Ectodermal cell (in vitro differentiated cells): ENCODE measurements at regions not wholly inside any gene's neighbourhood (a gene's known extent, or its start where the extent isn't known, plus 50 kb on each side); places are given as distances from the start of the nearest gene placed in this dataset.

ENCODE experiments used
- H3K27ac ChIP-seq: 2 replicates; pipeline ENCODE4 v1.7.0; 2013; ENCODE audit warnings: mild to moderate bottlenecking, low read depth, low read length; ENCODE audit not compliant: insufficient read depth, poor library complexity, severe bottlenecking
- H3K27me3 ChIP-seq: 2 replicates; pipeline ENCODE4 v1.7.0; 2013; ENCODE audit warnings: mild to moderate bottlenecking, low read length; ENCODE audit not compliant: insufficient read depth, control insufficient read depth, poor library complexity, severe bottlenecking
- H3K36me3 ChIP-seq: one replicate; pipeline ENCODE4 v1.7.0; 2013; ENCODE audit warnings: low read length; ENCODE audit not compliant: control insufficient read depth, insufficient read depth
- H3K4me1 ChIP-seq: one replicate; pipeline ENCODE4 v1.7.0; 2013; ENCODE audit warnings: low read length; ENCODE audit not compliant: control insufficient read depth, insufficient read depth
- H3K4me3 ChIP-seq: 2 replicates; pipeline ENCODE4 v1.7.0; 2013; ENCODE audit warnings: low read depth, low read length, control low read depth; ENCODE audit not compliant: insufficient read depth
- H3K9me3 ChIP-seq: 2 replicates; pipeline ENCODE4 v1.7.0; 2013; ENCODE audit warnings: mild to moderate bottlenecking, low read length, moderate library complexity; ENCODE audit not compliant: control insufficient read depth
- WGBS, 2 experiments: methylation state at CpG; one replicate each; pipeline ENCODE4 v1.1.7; 2013; ENCODE audit warnings: missing lambda C conversion rate in 2 of 2; 5-methylcytosine and 5-hydroxymethylcytosine counted together

DNA sequence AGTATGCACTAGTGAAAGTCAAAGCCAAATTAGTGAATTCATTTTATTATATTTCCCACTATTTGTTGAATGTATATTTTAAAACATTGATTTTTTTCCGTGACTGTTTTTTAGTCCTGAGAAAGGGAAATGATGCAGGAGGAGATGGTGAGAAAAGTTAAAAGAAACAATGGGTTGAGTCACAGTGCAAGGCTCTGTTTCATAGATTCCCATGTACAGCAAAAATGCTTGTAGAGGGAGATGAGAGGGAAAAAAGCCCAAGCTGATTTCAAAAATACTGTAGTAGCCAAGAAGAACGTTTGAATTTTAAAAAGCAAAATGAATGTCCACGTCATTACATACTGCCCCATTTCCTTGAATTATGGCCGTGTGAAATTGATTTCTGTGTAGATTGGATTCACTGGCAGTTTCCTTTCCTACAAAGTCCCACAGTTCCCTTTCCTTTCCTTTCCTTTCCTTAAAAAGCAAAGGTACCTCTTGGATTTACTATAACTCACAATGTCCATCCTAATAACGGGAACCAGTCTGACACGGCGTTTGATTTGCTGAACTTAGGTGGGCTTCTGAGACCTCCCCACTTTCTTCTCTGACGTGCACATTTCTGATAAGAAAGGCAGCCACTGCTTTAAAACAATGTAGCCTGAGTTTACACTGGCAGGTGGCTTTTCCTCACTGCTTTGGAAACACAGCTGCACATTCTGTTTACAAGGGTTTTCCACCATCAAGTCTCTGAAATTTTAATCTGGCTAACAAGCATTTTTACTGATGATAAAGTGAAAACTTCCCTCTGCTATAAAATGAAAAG is 63.7 kb downstream of the SPCS3 start:
- 91 to 94% methylated on average over 8 of the region's 8 CpGs for WGBS, 2 experiments
- no peaks in the 10 kb centered on the region for H3K4me1 ChIP-seq
- no peaks in the 10 kb centered on the region for H3K36me3 ChIP-seq
- no peak overlapping the region for H3K4me3 ChIP-seq
- no peak overlapping the region for H3K27ac ChIP-seq
- no peaks in the 10 kb centered on the region for H3K9me3 ChIP-seq
- H3K27me3 ChIP-seq = no peaks in the 10 kb centered on the region

DNA sequence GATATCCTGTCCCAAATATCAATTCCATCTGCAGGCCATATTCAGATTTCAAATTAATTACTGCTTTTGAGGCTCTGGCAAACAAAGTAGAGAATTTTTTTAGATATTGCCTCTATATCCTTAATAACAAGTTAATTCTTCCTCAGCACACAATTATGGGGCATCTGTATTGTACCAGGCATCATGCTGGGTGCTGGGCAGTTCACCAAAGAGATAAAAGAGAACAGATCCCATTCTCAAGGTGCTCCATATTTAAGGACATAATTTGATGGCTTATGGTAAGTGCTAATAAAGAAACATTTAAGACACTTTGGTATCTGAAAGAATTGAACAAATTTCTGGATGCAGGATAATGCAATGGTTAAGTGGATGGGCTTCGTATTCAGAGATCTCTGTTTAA is 65.8 kb downstream of the SPCS3 start:
- Histone ChIP-seq H3K27ac (no peak overlapping the region), H3K4me3 (no peak overlapping the region)
- no CpG with 5 or more reads among the region's 1 CpG for WGBS, 2 experiments

DNA sequence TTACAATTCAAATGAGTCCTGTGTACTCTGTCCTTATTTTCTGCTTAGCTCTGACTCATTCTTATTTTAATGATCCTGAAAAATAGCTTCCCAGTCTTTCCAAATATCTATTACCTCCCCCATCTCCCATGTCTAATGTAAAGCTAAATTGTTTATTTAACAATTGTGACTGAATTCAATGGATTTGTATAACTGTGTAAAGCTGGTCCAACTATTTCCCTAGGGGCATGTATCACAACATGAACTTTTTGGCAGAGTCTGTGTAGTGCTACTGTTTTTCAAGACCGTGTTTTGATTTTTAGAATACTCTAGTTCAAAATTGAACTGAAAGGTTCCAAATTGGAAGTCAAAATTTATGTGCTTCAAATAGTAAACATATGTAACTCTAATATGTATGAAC is 67.8 kb downstream of the SPCS3 start:
- WGBS, 2 experiments = 89 to 100% methylated on average over 1 of the region's 1 CpG
- no peak overlapping the region for H3K4me3 ChIP-seq

More for the DNA sequence above, 65.8 kb downstream of the SPCS3 start:
- no peaks in the 10 kb centered on the region for H3K4me1 ChIP-seq
- no peaks in the 10 kb centered on the region for H3K27me3 ChIP-seq
- H3K36me3 ChIP-seq = no peaks in the 10 kb centered on the region
- H3K9me3 ChIP-seq = no peaks in the 10 kb centered on the region

DNA sequence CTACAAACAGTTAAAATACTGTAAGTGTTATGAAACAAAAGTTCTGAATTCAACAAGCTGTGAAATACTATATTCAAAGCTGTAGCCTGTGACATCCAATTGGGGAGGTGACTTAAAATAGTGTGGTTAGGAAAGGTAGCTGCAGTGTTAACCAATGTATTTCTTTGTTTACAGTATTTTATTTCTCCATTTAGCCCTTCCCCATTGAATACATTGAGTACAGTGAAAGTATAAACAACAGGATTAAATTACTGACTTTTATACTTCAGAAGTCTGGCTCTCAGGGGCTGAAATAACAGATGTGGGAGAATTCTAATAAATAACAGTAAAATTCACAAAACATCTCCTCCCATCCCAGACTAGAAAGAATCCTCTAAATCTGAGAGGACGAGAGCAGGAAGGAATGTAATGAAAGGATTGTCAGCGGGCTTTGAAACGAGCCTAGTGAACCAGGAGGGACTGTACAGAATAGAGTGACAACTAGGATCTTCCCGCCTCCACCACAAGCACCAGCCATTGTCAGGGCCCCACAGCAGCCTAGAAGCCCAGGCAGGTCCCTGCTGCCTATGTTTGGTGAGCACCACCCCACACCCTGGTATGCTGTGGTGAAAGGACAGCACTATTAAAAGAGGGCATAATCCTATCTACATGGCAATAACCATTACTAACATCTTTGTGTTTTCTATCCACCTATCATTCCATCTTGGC is 73.7 kb downstream of the SPCS3 start:
- H3K36me3 ChIP-seq = no peaks in the 10 kb centered on the region
- H3K27ac ChIP-seq = no peak overlapping the region
- WGBS, 2 experiments = 36 to 51% methylated on average over 4 of the region's 4 CpGs
- no peaks in the 10 kb centered on the region for H3K9me3 ChIP-seq
- no peak overlapping the region for H3K4me3 ChIP-seq
- no peaks in the 10 kb centered on the region for H3K27me3 ChIP-seq
- no peaks in the 10 kb centered on the region for H3K4me1 ChIP-seq

More for the DNA sequence above, 67.8 kb downstream of the SPCS3 start:
- Histone ChIP-seq H3K27me3 (no peaks in the 10 kb centered on the region), H3K9me3 (no peaks in the 10 kb centered on the region), H3K4me1 (no peaks in the 10 kb centered on the region), H3K36me3 (no peaks in the 10 kb centered on the region), H3K27ac (no peak overlapping the region)

DNA sequence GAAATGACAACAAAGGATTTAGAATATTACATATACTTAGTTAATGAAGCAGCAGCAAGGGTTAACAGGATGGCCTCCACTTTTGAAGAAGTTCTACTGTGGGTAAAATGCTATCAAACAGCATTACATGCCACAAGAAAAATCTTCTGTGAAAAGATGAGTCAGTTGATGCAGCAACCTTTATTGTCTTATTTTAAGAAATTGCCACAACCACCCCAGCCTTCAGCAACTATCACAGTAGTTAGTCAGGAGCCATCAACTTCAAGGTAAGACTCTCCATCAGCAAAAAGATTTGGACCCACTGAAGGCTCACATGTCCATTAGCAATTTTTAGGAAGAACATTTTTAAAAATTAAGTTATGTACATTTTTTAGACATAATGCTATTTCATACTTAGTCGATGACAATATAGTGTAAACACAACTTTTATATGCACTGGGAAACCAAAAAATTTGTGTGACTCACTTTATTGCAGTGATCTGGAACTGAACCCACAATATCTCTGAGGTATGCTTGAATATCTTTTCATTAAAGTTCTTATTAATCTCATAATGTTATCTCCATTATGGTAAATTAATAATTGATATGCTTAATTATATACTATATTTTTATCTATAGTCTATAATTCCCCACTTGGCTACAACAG is 81.2 kb downstream of the SPCS3 start:
- H3K27ac ChIP-seq = no peak overlapping the region
- no peaks in the 10 kb centered on the region for H3K27me3 ChIP-seq
- no peaks in the 10 kb centered on the region for H3K4me1 ChIP-seq
- H3K4me3 ChIP-seq = no peak overlapping the region
- H3K36me3 ChIP-seq = no peaks in the 10 kb centered on the region
- 89 to 100% methylated on average over 1 of the region's 1 CpG for WGBS, 2 experiments
- H3K9me3 ChIP-seq = no peaks in the 10 kb centered on the region

DNA sequence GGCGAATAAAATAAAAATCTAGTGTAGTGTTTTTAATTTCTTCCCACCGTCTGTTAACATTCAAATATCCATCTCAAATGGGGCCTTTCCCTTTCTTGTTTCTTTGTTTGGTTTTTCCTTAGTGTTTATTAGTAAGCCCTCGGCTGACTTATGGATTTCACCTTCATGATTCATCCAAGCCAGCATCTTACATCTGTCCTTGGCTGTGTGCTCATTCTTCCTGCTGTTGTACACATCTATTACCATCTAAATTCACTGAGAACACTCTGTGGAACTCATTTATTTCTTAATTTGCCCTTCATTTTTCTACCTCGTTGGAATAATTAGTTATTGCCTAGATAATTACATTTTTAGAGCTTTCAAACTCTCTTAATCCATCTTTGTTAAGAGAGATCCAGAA is 84.9 kb downstream of the SPCS3 start:
- Histone ChIP-seq H3K36me3 (no peaks in the 10 kb centered on the region), H3K4me1 (no peaks in the 10 kb centered on the region), H3K4me3 (no peak overlapping the region), H3K27me3 (no peaks in the 10 kb centered on the region), H3K27ac (no peak overlapping the region), H3K9me3 (no peaks in the 10 kb centered on the region)
- 95 to 100% methylated on average over 1 to 4 of the region's 4 CpGs for WGBS, 2 experiments

DNA sequence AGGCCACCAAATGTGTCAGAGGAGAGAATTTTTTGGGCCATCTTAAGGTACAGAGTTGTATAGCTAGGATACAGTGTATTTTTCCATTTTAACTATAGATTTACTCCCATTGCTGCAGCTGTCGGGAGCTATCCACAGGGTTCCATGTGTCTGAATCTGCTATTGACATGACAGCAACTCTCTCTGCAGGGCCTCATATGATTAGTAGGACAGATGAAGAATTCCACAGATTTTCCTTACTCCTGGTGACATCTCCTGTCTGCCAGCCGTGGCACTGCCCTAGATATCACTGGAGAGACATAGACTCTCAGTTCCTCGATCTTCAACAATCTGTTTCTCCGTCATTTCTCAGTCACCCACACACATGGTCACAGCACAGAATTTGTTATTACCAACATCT is 86.5 kb downstream of the SPCS3 start:
- Histone ChIP-seq H3K4me1 (no peaks in the 10 kb centered on the region), H3K27me3 (no peaks in the 10 kb centered on the region), H3K36me3 (no peaks in the 10 kb centered on the region), H3K9me3 (no peaks in the 10 kb centered on the region), H3K4me3 (no peak overlapping the region), H3K27ac (no peak overlapping the region)
- 88 to 91% methylated on average over 4 of the region's 4 CpGs for WGBS, 2 experiments

DNA sequence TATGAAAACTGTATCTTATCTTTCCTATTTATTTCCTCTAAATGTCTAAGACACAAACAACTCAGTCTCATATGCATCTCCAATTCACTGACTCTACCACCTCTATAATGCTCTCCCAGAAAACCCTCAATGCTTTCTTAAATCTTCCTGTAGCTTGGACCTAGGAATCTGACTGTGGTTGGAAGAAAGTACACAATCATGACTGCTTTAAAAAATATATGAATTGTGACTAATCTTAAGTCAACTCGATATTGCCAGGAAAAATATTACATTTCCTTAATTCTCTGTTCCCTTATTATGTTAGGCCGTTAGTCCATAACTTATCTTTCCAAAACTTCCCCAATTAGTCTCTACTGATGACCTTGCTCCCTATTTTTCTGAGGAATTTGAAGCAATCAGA is 87.0 kb downstream of the SPCS3 start:
- H3K27me3 ChIP-seq = no peaks in the 10 kb centered on the region
- H3K4me3 ChIP-seq = no peak overlapping the region
- no peaks in the 10 kb centered on the region for H3K4me1 ChIP-seq
- no peaks in the 10 kb centered on the region for H3K9me3 ChIP-seq
- no peaks in the 10 kb centered on the region for H3K36me3 ChIP-seq
- H3K27ac ChIP-seq = no peak overlapping the region
- 92 to 96% methylated on average over 2 of the region's 2 CpGs for WGBS, 2 experiments

DNA sequence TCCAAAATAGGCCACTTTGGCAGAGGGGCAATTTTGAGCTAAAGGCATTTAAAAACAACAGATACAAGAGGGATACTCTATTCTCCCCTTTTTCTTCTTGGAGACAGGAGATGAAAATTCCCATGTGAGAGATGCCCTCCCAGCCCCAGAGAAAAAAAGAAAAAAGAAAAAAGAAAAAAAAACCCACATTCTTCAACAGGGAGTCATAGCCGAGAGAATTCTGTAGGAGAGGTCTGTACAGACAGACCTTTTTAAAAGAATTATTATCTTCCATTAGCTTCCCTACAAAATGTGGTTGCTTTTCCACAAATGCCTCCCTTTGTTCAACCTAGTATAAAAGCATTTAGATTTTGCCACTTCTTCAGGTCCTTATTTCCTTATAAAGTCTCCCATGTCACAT is 89.9 kb downstream of the SPCS3 start:
- no peaks in the 10 kb centered on the region for H3K4me1 ChIP-seq
- no peak overlapping the region for H3K4me3 ChIP-seq
- no peaks in the 10 kb centered on the region for H3K36me3 ChIP-seq
- no peak overlapping the region for H3K27ac ChIP-seq
- 96 to 100% methylated on average over 1 of the region's 1 CpG for WGBS, 2 experiments
- no peaks in the 10 kb centered on the region for H3K27me3 ChIP-seq
- no peaks in the 10 kb centered on the region for H3K9me3 ChIP-seq

DNA sequence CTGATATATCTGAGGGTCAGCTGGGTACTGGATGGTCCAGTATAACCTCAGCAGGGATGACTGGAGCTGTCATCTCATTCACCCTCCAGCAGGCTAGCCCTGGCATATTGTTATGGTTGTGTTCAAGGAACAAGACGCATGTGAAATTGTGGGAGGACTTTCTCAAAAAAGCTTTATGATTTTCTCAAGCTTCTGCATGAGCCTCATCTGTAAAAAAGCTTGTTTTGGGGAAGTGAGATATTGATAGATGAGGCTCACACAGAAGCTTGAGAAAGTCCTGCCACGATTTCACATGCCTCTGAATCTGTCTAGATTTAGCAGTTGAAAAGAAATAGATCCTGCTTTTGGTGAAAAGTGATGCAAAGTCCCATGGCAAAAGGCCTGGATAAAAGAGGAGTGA is 93.4 kb downstream of the SPCS3 start:
- no peaks in the 10 kb centered on the region for H3K27me3 ChIP-seq
- 87 to 92% methylated on average over 2 of the region's 2 CpGs for WGBS, 2 experiments
- H3K4me3 ChIP-seq = no peak overlapping the region
- H3K27ac ChIP-seq = no peak overlapping the region
- H3K4me1 ChIP-seq = no peaks in the 10 kb centered on the region
- H3K36me3 ChIP-seq = no peaks in the 10 kb centered on the region
- H3K9me3 ChIP-seq = no peaks in the 10 kb centered on the region
